Stimulated activated CD4-positive, alpha-beta T cell treated with anti-CD3 and anti-CD28 coated beads, TNF-alpha, amount 100 ng/mL, for 24 hours (primary cell): ENCODE measurements at regions not wholly inside any gene's neighbourhood (a gene's known extent, or its start where the extent isn't known, plus 50 kb on each side); places are given as distances from the start of the nearest gene placed in this dataset.
"Not testable (repeated sequence)": the region's sequence is repeated elsewhere in the genome, so short reads cannot be mapped to it uniquely, and the experiment has no call there.

ENCODE experiments used
- DNase-seq, 3 experiments: peaks; one replicate each; pipeline ENCODE4 v3.0.0-alpha.2; 2020; ENCODE audit warnings: low read depth in 3 of 3

GRCh38 chr10:33067917-33068316, 109.9 kb upstream of the ITGB1 start:
- DNase-seq = no peak

GRCh38 chr10:33067481-33067880, 109.5 kb upstream of the ITGB1 start:
- DNase-seq = no peak

GRCh38 chr10:33066558-33067236, 108.7 kb upstream of the ITGB1 start:
- no peak for DNase-seq

- DNase-seq = no peak
Observed at GRCh38 chr10:33065111-33065510, 107.1 kb upstream of the ITGB1 start.

GRCh38 chr10:33064706-33065105, 106.7 kb upstream of the ITGB1 start:
- DNase-seq = no peak

GRCh38 chr10:33057620-33058019, 99.6 kb upstream of the ITGB1 start:
- DNase-seq = no peak

- no peak for DNase-seq
Observed at GRCh38 chr10:33056828-33057596, 99.0 kb upstream of the ITGB1 start.

- no peak for DNase-seq
Observed at GRCh38 chr10:33055625-33056024, 97.6 kb upstream of the ITGB1 start.

- DNase-seq = no peak
Observed at GRCh38 chr10:33052915-33053810, 95.1 kb upstream of the ITGB1 start.

GRCh38 chr10:33052263-33052875, 94.3 kb upstream of the ITGB1 start:
- DNase-seq = no peak

- not testable (repeated sequence) for DNase-seq
Observed at GRCh38 chr10:33049963-33050920, 92.2 kb upstream of the ITGB1 start.

GRCh38 chr10:33048223-33048622, 90.2 kb upstream of the ITGB1 start:
- DNase-seq = no peak

GRCh38 chr10:33047655-33048054, 89.6 kb upstream of the ITGB1 start:
- DNase-seq = no peak

GRCh38 chr10:33046792-33047191, 88.8 kb upstream of the ITGB1 start:
- no peak for DNase-seq

GRCh38 chr10:33045421-33045820, 87.4 kb upstream of the ITGB1 start:
- DNase-seq = no peak

GRCh38 chr10:33042565-33042964, 84.5 kb upstream of the ITGB1 start:
- no peak for DNase-seq

GRCh38 chr10:33041783-33042437, 83.9 kb upstream of the ITGB1 start:
- DNase-seq = no peak

- no peak for DNase-seq
Observed at GRCh38 chr10:33040436-33040835, 82.4 kb upstream of the ITGB1 start.

GRCh38 chr10:33039181-33039580, 81.2 kb upstream of the ITGB1 start:
- no peak for DNase-seq

GRCh38 chr10:33038672-33039071, 80.6 kb upstream of the ITGB1 start:
- no peak for DNase-seq
